DND-41 (cell line): ENCODE measurements at regions not wholly inside any gene's neighbourhood (a gene's known extent, or its start where the extent isn't known, plus 50 kb on each side); places are given as distances from the start of the nearest gene placed in this dataset.

ENCODE experiments used
- ATAC-seq: fragments of 200-7000 bp; cut with Tn5 transposase; 3 replicates; pipeline ENCODE4 v1.9.1; 2021; ENCODE audit warnings: low read depth; ENCODE audit not compliant: insufficient read depth
- DNase-seq: peaks from one replicate; pipeline ENCODE4 v3.0.0-alpha.2; 2020
- H2AFZ ChIP-seq: 2 replicates; pipeline ENCODE4 v1.6.0; 2012; ENCODE audit warnings: low read depth, low read length
- H3K27ac ChIP-seq: 2 replicates; pipeline ENCODE4 v1.5.1; 2012; ENCODE audit warnings: low read length, inconsistent platforms
- H3K27me3 ChIP-seq: fragments of 200-600 bp; sonication (generic); 2 replicates; pipeline ENCODE4 v1.6.0; 2012; ENCODE audit warnings: low read length, mild to moderate bottlenecking, inconsistent platforms; ENCODE audit not compliant: insufficient read depth, poor library complexity
- H3K36me3 ChIP-seq: 2 replicates; pipeline ENCODE4 v1.5.1; 2012; ENCODE audit warnings: low read length, inconsistent platforms; ENCODE audit not compliant: insufficient read depth
- H3K4me1 ChIP-seq: 2 replicates; pipeline ENCODE4 v1.5.1; 2012; ENCODE audit warnings: mild to moderate bottlenecking, low read length; ENCODE audit not compliant: insufficient read depth
- H3K4me2 ChIP-seq: 2 replicates; pipeline ENCODE4 v1.6.0; 2012; ENCODE audit warnings: mild to moderate bottlenecking, moderate library complexity, low read length, inconsistent platforms; ENCODE audit not compliant: insufficient read depth
- H3K4me3 ChIP-seq, 2 experiments: fragments of 200-600 bp in 1 of 2; shearing (Covaris generic) in 1 of 2; 2 replicates each; pipeline ENCODE4 v1.5.1; 2012 to 2016; ENCODE audit warnings: inconsistent platforms in 2 of 2, low read length in 2 of 2, mild to moderate bottlenecking in 2 of 2, low read depth in 1 of 2, moderate library complexity in 1 of 2
- H3K79me2 ChIP-seq: 2 replicates; pipeline ENCODE4 v1.6.0; 2012; ENCODE audit warnings: low read length, inconsistent platforms; ENCODE audit not compliant: insufficient read depth
- H3K9ac ChIP-seq: 2 replicates; pipeline ENCODE4 v1.6.0; 2012; ENCODE audit warnings: low read depth, mild to moderate bottlenecking, inconsistent platforms, low read length, moderate library complexity
- H3K9me3 ChIP-seq: 2 replicates; pipeline ENCODE4 v1.5.1; 2012; ENCODE audit warnings: low read length, moderate library complexity, mild to moderate bottlenecking, inconsistent platforms; ENCODE audit not compliant: insufficient read depth, severe bottlenecking
- H4K20me1 ChIP-seq: 2 replicates; pipeline ENCODE4 v1.6.0; 2012; ENCODE audit warnings: low read length; ENCODE audit not compliant: insufficient read depth
- CTCF ChIP-seq: IDR thresholded peaks from 2 replicates; pipeline ENCODE4 v1.5.1; 2012; ENCODE audit warnings: borderline replicate concordance, low read length, moderate library complexity, mild to moderate bottlenecking; ENCODE audit not compliant: poor library complexity, severe bottlenecking; ENCODE audit errors: extremely low read depth
- EZH2 ChIP-seq: IDR thresholded peaks from 3 replicates; pipeline ENCODE4 v1.6.1; 2012; ENCODE audit warnings: borderline replicate concordance, low read depth, mild to moderate bottlenecking, moderate library complexity, low read length, inconsistent platforms; ENCODE audit not compliant: severe bottlenecking

- no peak overlapping the region for H2AFZ ChIP-seq
- ATAC-seq: no peak
- H4K20me1 ChIP-seq: no peaks in the 10 kb centered on the region
- H3K4me1 ChIP-seq: no peaks in the 10 kb centered on the region
- H3K27me3 ChIP-seq: no peaks in the 10 kb centered on the region
- no peak overlapping the region for H3K4me3 ChIP-seq
- H3K9me3 ChIP-seq: no peaks in the 10 kb centered on the region
- no peaks in the 10 kb centered on the region for H3K79me2 ChIP-seq
- no peak overlapping the region for H3K9ac ChIP-seq
- DNase-seq: no peak
- no peaks in the 10 kb centered on the region for H3K36me3 ChIP-seq
- no peak overlapping the region for H3K27ac ChIP-seq
- H3K4me2 ChIP-seq: no peak overlapping the region
- no peak for TF ChIP-seq EZH2
- no peak for TF ChIP-seq CTCF
Measured at GRCh38 chr12:13570005-13570694, 373.6 kb downstream of the EMP1 start.

GRCh38 chr12:13566292-13566691, 369.8 kb downstream of the EMP1 start:
- TF ChIP-seq EZH2 (no peak), CTCF (no peak)
- Histone ChIP-seq H3K9me3 (no peaks in the 10 kb centered on the region), H3K4me1 (no peaks in the 10 kb centered on the region), H2AFZ (no peak overlapping the region), H4K20me1 (no peaks in the 10 kb centered on the region), H3K4me2 (no peak overlapping the region), H3K36me3 (no peaks in the 10 kb centered on the region), H3K9ac (no peak overlapping the region), H3K79me2 (no peaks in the 10 kb centered on the region), H3K4me3 (no peak overlapping the region), H3K27me3 (no peaks in the 10 kb centered on the region), H3K27ac (no peak overlapping the region)
- no peak for ATAC-seq
- no peak for DNase-seq

- no peaks in the 10 kb centered on the region for H3K9me3 ChIP-seq
- no peaks in the 10 kb centered on the region for H3K79me2 ChIP-seq
- no peaks in the 10 kb centered on the region for H4K20me1 ChIP-seq
- no peaks in the 10 kb centered on the region for H3K4me1 ChIP-seq
- H3K27ac ChIP-seq: no peak overlapping the region
- H3K36me3 ChIP-seq: no peaks in the 10 kb centered on the region
- no peak overlapping the region for H2AFZ ChIP-seq
- H3K27me3 ChIP-seq: no peaks in the 10 kb centered on the region
- ATAC-seq (no peak), DNase-seq (no peak)
- H3K9ac ChIP-seq: no peak overlapping the region
- no peak overlapping the region for H3K4me3 ChIP-seq
- TF ChIP-seq EZH2: no peak
- TF ChIP-seq CTCF: no peak
- H3K4me2 ChIP-seq: no peak overlapping the region
Measured at GRCh38 chr12:13564266-13564810, 367.8 kb downstream of the EMP1 start.
